HEK293T (cell line): ENCODE measurements at regions not wholly inside any gene's neighbourhood (a gene's known extent, or its start where the extent isn't known, plus 50 kb on each side); places are given as distances from the start of the nearest gene placed in this dataset.
"Not testable (repeated sequence)": the region's sequence is repeated elsewhere in the genome, so short reads cannot be mapped to it uniquely, and the experiment has no call there.

ENCODE experiments used
- CTCF ChIA-PET: fragments of 350-600 bp; formaldehyde crosslinking; extraction: SDS; loops from one replicate; lab custom pipeline; 2021; ENCODE audit warnings: antibody characterized with exemption, inconsistent platforms; lab: Yijun Ruan, JAX
- POLR2A ChIA-PET: fragments of 350-600 bp; formaldehyde crosslinking; extraction: SDS; loops from one replicate; lab custom pipeline; 2020; ENCODE audit warnings: antibody characterized with exemption, inconsistent platforms; lab: Yijun Ruan, JAX
- DNase-seq: peaks from one replicate; pipeline ENCODE4 v3.0.0; 2012; ENCODE audit warnings: mixed read lengths; ENCODE audit errors: extremely low spot score
- ARNT ChIP-seq: fragments of 450-650 bp; IDR thresholded peaks from 2 replicates; pipeline ENCODE4 v1.6.1; 2017; ENCODE audit warnings: mild to moderate bottlenecking
- BHLHE40 ChIP-seq: fragments of 450-650 bp; IDR thresholded peaks from 2 replicates; pipeline ENCODE4 v1.6.1; 2016; ENCODE audit warnings: mild to moderate bottlenecking, moderate library complexity, borderline replicate concordance
- CTBP1 ChIP-seq: fragments of 450-650 bp; IDR thresholded peaks from 2 replicates; pipeline ENCODE4 v1.6.1; 2016; ENCODE audit warnings: borderline replicate concordance
- ELF4 ChIP-seq: fragments of 450-650 bp; IDR thresholded peaks from 2 replicates; pipeline ENCODE4 v1.6.1; 2017; ENCODE audit warnings: antibody characterized with exemption
- FOXA1 ChIP-seq: fragments of 450-650 bp; IDR thresholded peaks from 2 replicates; pipeline ENCODE4 v1.6.1; 2016; ENCODE audit warnings: mild to moderate bottlenecking
- FOXK2 ChIP-seq: fragments of 450-650 bp; IDR thresholded peaks from 2 replicates; pipeline ENCODE4 v1.6.1; 2016; ENCODE audit warnings: mild to moderate bottlenecking
- FOXM1 ChIP-seq: fragments of 450-650 bp; IDR thresholded peaks from 2 replicates; pipeline ENCODE4 v1.6.1; 2017; ENCODE audit warnings: mild to moderate bottlenecking, borderline replicate concordance
- HDGF ChIP-seq: fragments of 450-650 bp; IDR thresholded peaks from 2 replicates; pipeline ENCODE4 v1.6.1; 2017; ENCODE audit warnings: antibody characterized with exemption, borderline replicate concordance
- L3MBTL2 ChIP-seq: fragments of 450-650 bp; conservative IDR thresholded peaks from 2 replicates; pipeline ENCODE4 v1.6.1; 2016; ENCODE audit warnings: mild to moderate bottlenecking
- LEF1 ChIP-seq: fragments of 450-650 bp; IDR thresholded peaks from 2 replicates; pipeline ENCODE4 v1.6.1; 2017; ENCODE audit warnings: mild to moderate bottlenecking, borderline replicate concordance
- NFRKB ChIP-seq: fragments of 450-650 bp; IDR thresholded peaks from 2 replicates; pipeline ENCODE4 v1.6.1; 2016; ENCODE audit warnings: mild to moderate bottlenecking, moderate library complexity
- SP1 ChIP-seq: fragments of 450-650 bp; IDR thresholded peaks from 2 replicates; pipeline ENCODE4 v1.6.1; 2017
- SUZ12 ChIP-seq: fragments of 450-650 bp; IDR thresholded peaks from 2 replicates; pipeline ENCODE4 v1.6.1; 2016; ENCODE audit warnings: mild to moderate bottlenecking
- TARDBP ChIP-seq: fragments of 450-650 bp; IDR thresholded peaks from 2 replicates; pipeline ENCODE4 v1.6.1; 2016
- ZNF384 ChIP-seq: fragments of 450-650 bp; IDR thresholded peaks from 2 replicates; pipeline ENCODE4 v1.6.1; 2016
- TF ChIP-seq, protein P1 (sequence below): fragments of 450-650 bp; IDR thresholded peaks from 2 replicates; pipeline ENCODE4 v1.6.1; 2016

DNA sequence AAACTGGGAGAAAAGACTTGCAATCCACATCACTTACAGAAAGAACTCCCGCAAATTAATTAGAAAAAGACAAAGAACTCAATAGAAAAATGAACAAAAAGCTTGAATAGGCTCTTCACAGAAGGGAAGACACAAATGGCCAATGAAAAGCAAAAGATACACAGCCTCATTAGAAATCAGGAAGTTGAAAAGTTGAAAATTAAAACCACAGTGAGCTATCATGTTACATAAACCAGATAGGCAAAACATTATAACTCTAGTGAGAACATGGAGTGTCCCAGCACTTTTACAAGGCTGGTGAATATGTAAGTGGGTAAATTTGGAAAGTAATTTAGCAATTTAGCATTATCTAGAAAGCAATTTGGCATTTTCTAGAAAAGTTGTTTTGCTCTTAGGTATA, 158.4 kb upstream of the RASSF8 start:
- ChIA-PET CTCF (no interaction called here), POLR2A (no interaction called here)
- no peak for DNase-seq
- TF ChIP-seq FOXK2 (no peak), HDGF (no peak)

- TF ChIP-seq FOXK2 = no peak
- no peak for TF ChIP-seq L3MBTL2
- TF ChIP-seq, protein P1, sequence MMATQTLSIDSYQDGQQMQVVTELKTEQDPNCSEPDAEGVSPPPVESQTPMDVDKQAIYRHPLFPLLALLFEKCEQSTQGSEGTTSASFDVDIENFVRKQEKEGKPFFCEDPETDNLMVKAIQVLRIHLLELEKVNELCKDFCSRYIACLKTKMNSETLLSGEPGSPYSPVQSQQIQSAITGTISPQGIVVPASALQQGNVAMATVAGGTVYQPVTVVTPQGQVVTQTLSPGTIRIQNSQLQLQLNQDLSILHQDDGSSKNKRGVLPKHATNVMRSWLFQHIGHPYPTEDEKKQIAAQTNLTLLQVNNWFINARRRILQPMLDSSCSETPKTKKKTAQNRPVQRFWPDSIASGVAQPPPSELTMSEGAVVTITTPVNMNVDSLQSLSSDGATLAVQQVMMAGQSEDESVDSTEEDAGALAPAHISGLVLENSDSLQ = no peak
- TF ChIP-seq TARDBP = no peak
- CTCF ChIA-PET = no interaction called here
Measured at GRCh38 chr12:25801734-25802133, 156.7 kb upstream of the RASSF8 start.

DNA sequence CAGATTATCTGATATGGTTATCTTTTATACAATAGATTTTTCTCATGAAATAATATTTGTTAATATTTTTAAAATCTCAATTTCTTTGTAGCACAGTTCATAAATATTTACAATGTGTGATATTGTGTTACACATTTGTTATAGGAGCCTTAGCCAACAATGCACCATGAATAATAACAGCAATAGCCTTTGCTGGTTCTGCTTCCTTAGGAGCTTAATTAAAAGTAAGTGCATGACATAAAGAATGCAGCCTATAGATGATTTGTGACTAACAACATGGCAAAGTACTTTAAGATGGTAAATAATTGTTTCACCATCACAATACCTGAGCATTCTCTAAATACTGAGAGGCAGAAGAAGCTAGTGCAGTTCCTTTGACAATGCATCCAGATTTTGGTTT, 156.3 kb upstream of the RASSF8 start:
- CTCF ChIA-PET = no interaction called here
- POLR2A ChIA-PET = no interaction called here

More at GRCh38 chr12:25801734-25802133, 156.7 kb upstream of the RASSF8 start:
- no peak for DNase-seq
- POLR2A ChIA-PET = no interaction called here

GRCh38 chr12:25803029-25803664, 155.3 kb upstream of the RASSF8 start:
- POLR2A ChIA-PET, CTCF ChIA-PET, DNase-seq: not testable (repeated sequence)

More for the DNA sequence above, 156.3 kb upstream of the RASSF8 start:
- no peak for TF ChIP-seq BHLHE40
- TF ChIP-seq L3MBTL2 = no peak
- no peak for TF ChIP-seq ZNF384
- no peak for TF ChIP-seq LEF1
- TF ChIP-seq CTBP1 = no peak
- TF ChIP-seq NFRKB = no peak
- TF ChIP-seq HDGF = no peak
- no peak for TF ChIP-seq ELF4
- DNase-seq = no peak

DNA sequence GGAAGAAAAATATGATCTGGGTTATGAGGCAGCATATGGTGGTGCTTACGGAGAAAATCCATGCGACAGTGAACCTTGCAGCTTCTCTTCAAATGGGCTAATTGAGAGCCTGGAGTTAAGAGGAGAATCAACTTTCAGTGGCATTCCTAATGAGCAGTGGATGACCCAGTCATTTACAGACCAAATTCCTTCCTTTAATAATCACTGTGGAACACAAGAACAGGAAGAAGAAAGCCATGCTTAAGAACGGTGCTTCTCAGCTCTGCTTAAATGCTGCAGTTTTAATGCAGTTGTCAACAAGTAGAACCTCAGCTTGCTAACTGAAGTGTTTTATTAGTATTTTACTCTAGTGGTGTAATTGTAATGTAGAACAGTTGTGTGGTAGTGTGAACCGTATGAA, 154.2 kb upstream of the RASSF8 start:
- POLR2A ChIA-PET = not testable (repeated sequence)

DNA sequence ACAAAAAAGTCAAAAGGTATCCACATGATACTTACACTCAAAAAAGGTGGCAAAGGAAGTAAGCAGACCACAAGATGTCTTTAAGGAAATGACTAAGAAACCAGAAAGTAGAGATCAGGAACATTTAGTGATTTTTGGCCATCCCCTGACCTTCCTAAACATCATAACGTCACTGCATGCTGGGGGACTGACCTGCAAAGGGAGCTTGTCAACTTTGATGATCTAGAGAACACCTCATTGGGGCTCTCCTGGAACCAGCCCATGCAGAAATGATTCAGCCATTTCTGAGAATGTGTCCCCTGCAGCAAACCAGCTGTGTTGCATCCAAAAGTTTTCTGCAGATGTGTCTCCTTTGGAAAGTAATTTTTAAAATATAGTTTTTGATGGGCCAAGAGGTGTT, 152.2 kb upstream of the RASSF8 start:
- ChIA-PET CTCF (no interaction called here), POLR2A (no interaction called here)
- DNase-seq = no peak
- no peak for TF ChIP-seq L3MBTL2
- no peak for TF ChIP-seq SUZ12
- TF ChIP-seq CTBP1 = no peak
- no peak for TF ChIP-seq ELF4
- TF ChIP-seq LEF1 = no peak
- TF ChIP-seq ZNF384 = no peak
- no peak for TF ChIP-seq NFRKB
- no peak for TF ChIP-seq TARDBP
- no peak for TF ChIP-seq FOXM1
- no peak for TF ChIP-seq BHLHE40
- no peak for TF ChIP-seq FOXK2

More for the DNA sequence above, 154.2 kb upstream of the RASSF8 start:
- DNase-seq, CTCF ChIA-PET: not testable (repeated sequence)

DNA sequence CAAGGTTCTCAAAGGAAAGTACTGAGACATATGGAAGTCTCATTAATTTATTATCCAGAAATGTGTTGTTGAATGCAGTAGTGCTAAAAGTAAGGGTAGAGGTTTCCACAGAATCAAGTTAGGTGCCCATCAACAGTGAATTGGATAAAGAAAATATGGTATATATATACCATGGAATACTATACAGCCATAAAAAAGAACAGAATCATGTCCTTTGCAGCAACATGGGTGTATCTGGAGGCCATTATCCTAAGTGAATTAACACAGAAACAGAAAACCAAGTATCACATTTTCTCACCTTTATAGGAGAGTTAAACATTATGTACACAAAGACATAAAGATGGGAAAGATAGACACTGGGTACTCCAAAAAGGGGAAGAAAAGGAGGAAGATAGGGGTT, 149.9 kb upstream of the RASSF8 start:
- ChIA-PET CTCF (no interaction called here), POLR2A (no interaction called here)
- TF ChIP-seq FOXK2 = no peak
- TF ChIP-seq LEF1 = no peak
- no peak for DNase-seq

- ChIA-PET CTCF (no interaction called here), POLR2A (no interaction called here)
- DNase-seq = no peak
Measured at GRCh38 chr12:25810683-25811082, 147.8 kb upstream of the RASSF8 start.

GRCh38 chr12:25811656-25812126, 146.8 kb upstream of the RASSF8 start:
- CTCF ChIA-PET = interaction anchor here (0.6 kb wide), 1 partner anchor 15 kb away, joined by 4 read pairs; no protein-coding TSS in a partner anchor
- DNase-seq = peak; percentile 14
- POLR2A ChIA-PET = interaction anchor here (1.1 kb wide), 1 partner anchor 148 kb away, joined by 4 read pairs; no protein-coding TSS in a partner anchor
- TF ChIP-seq TARDBP = no peak
- no peak for TF ChIP-seq CTBP1
- no peak for TF ChIP-seq SP1
- TF ChIP-seq FOXA1 = no peak
- no peak for TF ChIP-seq NFRKB
- TF ChIP-seq, protein P1 = no peak
- TF ChIP-seq BHLHE40 = no peak
- TF ChIP-seq HDGF = no peak
- no peak for TF ChIP-seq ZNF384
- no peak for TF ChIP-seq FOXK2
- TF ChIP-seq FOXM1 = no peak
- no peak for TF ChIP-seq L3MBTL2
- no peak for TF ChIP-seq SUZ12
- TF ChIP-seq ARNT = no peak

More at GRCh38 chr12:25810683-25811082, 147.8 kb upstream of the RASSF8 start:
- TF ChIP-seq BHLHE40 (no peak), ARNT (no peak), CTBP1 (no peak), FOXM1 (no peak)
